Dedifferentiated amniotic fluid mesenchymal stem cell (primary cell): ENCODE measurements at regions not wholly inside any gene's neighbourhood (a gene's known extent, or its start where the extent isn't known, plus 50 kb on each side); places are given as distances from the start of the nearest gene placed in this dataset.

Experiments used
- DNase-seq: peaks from one replicate; pipeline ENCODE4 v3.0.0-alpha.2; 2016; ENCODE audit errors: extremely low spot score

DNA sequence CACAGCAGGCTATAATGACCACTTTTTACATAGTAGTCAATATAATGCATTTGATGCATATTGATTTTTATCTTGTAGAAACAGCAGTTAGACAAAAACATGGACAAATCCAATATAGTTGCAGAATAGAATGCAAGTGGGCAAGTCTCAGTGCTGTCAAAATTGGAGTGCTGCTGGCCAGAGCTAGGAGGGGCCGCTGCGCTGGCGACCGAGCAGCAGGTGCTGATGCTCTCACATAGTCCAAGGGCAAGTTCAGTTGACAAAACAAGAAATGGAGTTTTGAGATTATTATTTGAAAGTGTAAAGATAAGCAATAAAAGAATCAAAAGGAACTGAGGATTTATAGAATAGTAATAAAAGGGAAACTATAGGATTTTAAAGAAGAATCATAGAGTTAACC, 60.6 kb upstream of the CDK20 start:
- DNase-seq: no peak

DNA sequence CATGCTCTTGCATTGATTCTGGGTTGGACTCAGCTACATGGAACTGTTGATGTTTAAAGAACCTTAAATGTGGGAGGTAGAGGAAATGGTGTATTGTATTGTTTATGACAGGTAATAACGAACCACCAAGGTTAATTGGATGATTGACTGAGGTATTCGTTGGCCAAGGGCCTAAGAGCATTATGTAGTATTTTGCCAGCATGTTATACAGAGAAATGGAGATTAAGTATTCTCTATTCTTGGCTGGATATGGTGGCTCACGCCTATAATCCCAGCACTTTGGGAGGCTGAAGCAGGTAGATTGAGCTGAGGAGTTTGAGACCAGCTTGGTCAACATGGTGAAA, 59.0 kb upstream of the CDK20 start:
- no peak for DNase-seq

DNA sequence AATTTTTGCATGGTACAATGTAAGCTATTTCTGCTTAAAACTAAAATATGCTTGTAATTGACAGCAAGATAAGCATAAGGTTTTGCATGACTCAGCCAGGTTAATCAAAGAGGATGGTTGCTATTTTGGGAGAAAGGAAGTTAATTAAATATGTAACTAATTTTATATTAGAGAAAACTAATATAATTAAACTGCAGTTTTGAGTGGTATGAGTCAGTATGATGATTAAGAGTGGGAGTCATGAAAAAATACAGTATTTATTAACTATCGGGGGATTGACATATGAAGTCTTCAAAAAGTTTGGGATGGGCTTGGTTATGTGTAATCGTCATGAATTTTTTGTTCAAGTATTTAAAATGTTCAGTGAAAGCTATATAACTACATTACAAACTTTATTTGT, 54.0 kb upstream of the CDK20 start:
- DNase-seq: no peak

DNA sequence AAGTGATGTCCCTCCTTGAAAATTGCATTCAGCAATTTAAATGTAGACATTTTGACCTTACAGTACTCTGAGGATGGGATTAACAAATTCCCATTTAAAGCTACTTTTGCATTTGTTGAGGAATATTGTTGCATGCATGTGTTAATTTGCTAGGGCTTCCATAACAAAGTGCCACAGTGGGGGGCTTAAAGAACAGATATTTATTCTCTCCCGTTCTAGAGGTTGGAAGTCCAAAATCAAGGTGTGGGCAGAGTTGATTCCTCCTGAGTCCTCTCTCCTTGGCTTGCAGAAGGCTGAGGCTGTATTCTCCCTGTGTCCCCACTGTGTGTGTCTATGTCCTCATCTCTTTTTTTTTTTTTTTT, 51.8 kb upstream of the CDK20 start:
- no peak for DNase-seq

DNA sequence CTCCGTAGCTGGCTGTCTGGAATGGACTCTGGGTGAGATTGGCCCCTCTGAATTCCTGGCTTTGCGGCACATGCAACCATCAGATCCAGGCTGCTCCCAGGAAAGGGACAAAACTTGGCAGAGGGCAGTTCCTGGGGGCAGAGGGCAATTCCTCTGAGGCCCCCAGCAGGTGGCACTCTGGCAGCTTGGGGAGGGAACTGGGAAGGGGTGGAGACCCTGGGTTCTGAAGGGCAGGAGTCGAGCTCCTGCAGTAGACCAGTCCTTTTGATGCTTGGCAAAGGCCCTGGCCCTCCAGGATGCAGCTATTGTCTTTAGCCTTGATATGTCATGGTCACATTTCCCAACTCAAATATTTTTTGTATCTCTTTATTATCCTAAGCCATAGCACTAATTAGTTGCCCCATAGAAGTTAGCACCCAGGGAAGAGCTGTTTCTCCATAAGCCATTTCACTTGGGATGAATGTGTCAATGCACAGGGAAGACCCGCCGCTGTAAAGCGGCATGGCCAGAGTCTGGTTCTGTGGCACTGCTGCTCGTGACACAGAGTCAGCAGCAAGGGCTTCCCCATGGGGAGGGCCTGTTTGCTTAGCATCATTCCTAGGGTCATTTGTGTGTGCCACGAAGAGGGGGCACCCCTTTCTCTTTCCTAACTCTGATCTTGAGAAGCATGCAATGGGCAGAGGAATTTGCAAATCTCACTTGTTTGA, 51.2 kb upstream of the CDK20 start:
- no peak for DNase-seq

DNA sequence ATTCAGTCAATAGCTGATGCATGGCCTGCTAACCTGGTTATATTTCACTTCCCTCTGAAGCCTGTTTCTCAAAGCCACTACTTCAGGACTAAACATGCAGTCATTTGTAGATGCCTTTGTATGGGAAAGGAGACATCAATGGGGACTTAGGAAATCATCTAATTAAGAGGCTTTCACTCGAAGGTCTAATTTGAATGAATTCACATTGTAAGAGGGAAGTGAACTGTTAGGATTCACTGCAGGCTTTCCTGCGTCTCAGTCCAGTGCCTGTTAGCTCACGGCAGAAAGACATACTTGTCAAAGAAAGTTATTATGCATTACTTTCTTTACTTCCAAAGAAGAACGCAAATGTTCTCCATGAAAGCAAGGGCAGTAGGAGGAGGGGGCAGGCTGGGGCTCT, 50.6 kb upstream of the CDK20 start:
- DNase-seq: no peak
